Type B pancreatic cell (in vitro differentiated cells): ENCODE measurements at regions not wholly inside any gene's neighbourhood (a gene's known extent, or its start where the extent isn't known, plus 50 kb on each side); places are given as distances from the start of the nearest gene placed in this dataset.

Experiments used
- DNase-seq: peaks from one replicate; pipeline ENCODE4 v3.0.0; 2021; ENCODE audit warnings: mixed read lengths; ENCODE audit not compliant: unreplicated experiment; ENCODE audit errors: extremely low spot score
- H3K27ac Mint-ChIP-seq: 2 replicates; pipeline ENCODE4 v1.8.0; 2021; ENCODE audit warnings: mild to moderate bottlenecking, mixed read lengths
- H3K27me3 Mint-ChIP-seq: 2 replicates; pipeline ENCODE4 v1.8.0; 2021; ENCODE audit warnings: mixed read lengths
- H3K36me3 Mint-ChIP-seq: 2 replicates; pipeline ENCODE4 v1.8.0; 2021; ENCODE audit warnings: mixed read lengths
- H3K4me1 Mint-ChIP-seq: one replicate; pipeline ENCODE4 v1.8.0; 2021; ENCODE audit warnings: mixed read lengths; ENCODE audit not compliant: unreplicated experiment
- H3K4me3 Mint-ChIP-seq: 2 replicates; pipeline ENCODE4 v1.8.0; 2021; ENCODE audit warnings: mild to moderate bottlenecking, mixed read lengths
- H3K9me3 Mint-ChIP-seq: 2 replicates; pipeline ENCODE4 v1.8.0; 2021; ENCODE audit warnings: mixed read lengths
- CTCF ChIP-seq: fragments of 200-600 bp; sonication (generic); conservative IDR thresholded peaks from 2 replicates; pipeline ENCODE4 v1.5.0; 2021; ENCODE audit warnings: antibody characterized with exemption, mild to moderate bottlenecking

GRCh38 chr13:65166675-65167074 lies 2063.5 kb downstream of the PCDH9 start:
- H3K36me3 Mint-ChIP-seq, result no peaks in the 10 kb centered on the region
- no peak for TF ChIP-seq CTCF
- no peak overlapping the region for H3K4me3 Mint-ChIP-seq
- no peaks in the 10 kb centered on the region for H3K27me3 Mint-ChIP-seq
- H3K4me1 Mint-ChIP-seq, result peaks cover 5% of the 10 kb centered on the region
- no peaks in the 10 kb centered on the region for H3K9me3 Mint-ChIP-seq
- no peak overlapping the region for H3K27ac Mint-ChIP-seq
- DNase-seq, result no peak

- Mint-ChIP-seq H3K27me3 (no peaks in the 10 kb centered on the region), H3K4me3 (no peak overlapping the region), H3K4me1 (peaks cover 5% of the 10 kb centered on the region), H3K27ac (no peak overlapping the region), H3K9me3 (no peaks in the 10 kb centered on the region), H3K36me3 (no peaks in the 10 kb centered on the region)
- no peak for DNase-seq
- TF ChIP-seq CTCF, result no peak
These were observed 2070.3 kb downstream of the PCDH9 start for GRCh38 chr13:65159803-65160202.

GRCh38 chr13:65155861-65156260 lies 2074.3 kb downstream of the PCDH9 start:
- no peaks in the 10 kb centered on the region for H3K9me3 Mint-ChIP-seq
- H3K4me3 Mint-ChIP-seq, result no peak overlapping the region
- H3K27me3 Mint-ChIP-seq, result no peaks in the 10 kb centered on the region
- H3K4me1 Mint-ChIP-seq, result no peaks in the 10 kb centered on the region
- no peak for DNase-seq
- H3K27ac Mint-ChIP-seq, result no peak overlapping the region
- no peak for TF ChIP-seq CTCF
- H3K36me3 Mint-ChIP-seq, result no peaks in the 10 kb centered on the region

- no peaks in the 10 kb centered on the region for H3K36me3 Mint-ChIP-seq
- no peak overlapping the region for H3K27ac Mint-ChIP-seq
- no peaks in the 10 kb centered on the region for H3K4me1 Mint-ChIP-seq
- no peaks in the 10 kb centered on the region for H3K9me3 Mint-ChIP-seq
- no peaks in the 10 kb centered on the region for H3K27me3 Mint-ChIP-seq
- no peak for TF ChIP-seq CTCF
- DNase-seq, result no peak
- H3K4me3 Mint-ChIP-seq, result no peak overlapping the region
These were observed 2075.3 kb downstream of the PCDH9 start for GRCh38 chr13:65154661-65155447.

GRCh38 chr13:65149687-65150086 lies 2080.4 kb downstream of the PCDH9 start:
- no peaks in the 10 kb centered on the region for H3K36me3 Mint-ChIP-seq
- DNase-seq, result no peak
- TF ChIP-seq CTCF, result no peak

More at GRCh38 chr13:65149687-65150086, 2080.4 kb downstream of the PCDH9 start:
- Mint-ChIP-seq H3K4me1 (no peaks in the 10 kb centered on the region), H3K9me3 (no peaks in the 10 kb centered on the region), H3K4me3 (no peak overlapping the region), H3K27me3 (no peaks in the 10 kb centered on the region), H3K27ac (no peak overlapping the region)
